NAMALWA (cell line): ENCODE measurements at regions not wholly inside any gene's neighbourhood (a gene's known extent, or its start where the extent isn't known, plus 50 kb on each side); places are given as distances from the start of the nearest gene placed in this dataset.
"Not testable (repeated sequence)": the region's sequence is repeated elsewhere in the genome, so short reads cannot be mapped to it uniquely, and the experiment has no call there.

Experiments
- DNase-seq: peaks from one replicate; pipeline ENCODE4 v3.0.0-alpha.2; 2015; ENCODE audit warnings: low spot score

DNA sequence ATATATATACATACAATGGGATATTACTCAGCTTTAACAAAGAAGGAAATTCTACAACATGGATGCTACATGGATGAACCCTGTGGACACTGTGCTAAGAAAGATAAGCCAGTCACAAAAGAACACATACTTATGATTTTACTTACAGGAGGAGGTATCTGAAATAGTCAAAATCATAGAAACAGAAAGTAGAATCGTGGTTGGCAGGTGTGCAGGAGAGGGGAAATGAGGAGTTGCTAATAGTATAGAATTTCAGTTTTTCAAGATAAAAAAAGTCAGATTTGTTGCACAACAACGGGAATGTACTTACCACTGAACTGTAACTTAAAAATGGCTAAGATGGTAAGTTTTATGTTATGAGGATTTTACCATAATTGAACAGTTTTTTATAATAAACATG, 706.3 kb downstream of the TFAP2A start:
- DNase-seq, result no peak

DNA sequence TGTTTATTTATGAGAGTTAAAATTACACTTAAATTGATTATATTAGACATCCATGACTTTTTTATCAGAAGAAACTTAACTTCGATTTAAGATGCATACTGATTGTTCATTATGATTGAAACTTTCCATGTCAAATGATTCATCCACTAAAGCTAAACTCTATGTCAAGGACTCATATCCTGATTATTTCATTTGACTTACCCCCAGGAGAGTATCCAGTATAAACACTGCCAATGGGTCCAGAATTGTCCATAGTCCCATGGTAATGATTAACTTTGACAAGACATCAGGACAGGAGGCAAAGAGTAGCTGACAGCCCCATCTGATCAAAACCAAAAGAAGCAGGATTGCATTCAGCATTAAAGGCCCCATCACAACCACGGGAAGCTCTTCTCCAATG, 709.9 kb downstream of the TFAP2A start:
- no peak for DNase-seq

DNA sequence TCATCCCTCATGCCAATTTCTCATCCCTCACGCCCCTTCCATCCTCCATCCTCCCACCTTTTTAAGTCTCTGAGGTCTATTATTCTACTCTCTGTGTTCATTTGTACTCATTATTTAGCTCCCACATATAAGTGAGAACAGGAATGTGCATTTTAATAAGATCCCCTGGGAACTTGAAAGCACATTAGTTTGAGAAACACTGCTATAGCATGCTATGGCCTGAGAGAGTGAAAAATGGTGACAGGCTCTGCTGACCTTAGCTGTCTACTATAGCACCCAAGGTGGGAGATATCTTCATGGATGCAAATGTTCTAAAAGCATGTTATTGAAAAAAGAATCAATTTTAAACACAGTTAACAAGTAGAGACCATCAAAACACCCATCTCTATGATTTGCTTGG, 712.0 kb downstream of the TFAP2A start:
- DNase-seq, result no peak

DNA sequence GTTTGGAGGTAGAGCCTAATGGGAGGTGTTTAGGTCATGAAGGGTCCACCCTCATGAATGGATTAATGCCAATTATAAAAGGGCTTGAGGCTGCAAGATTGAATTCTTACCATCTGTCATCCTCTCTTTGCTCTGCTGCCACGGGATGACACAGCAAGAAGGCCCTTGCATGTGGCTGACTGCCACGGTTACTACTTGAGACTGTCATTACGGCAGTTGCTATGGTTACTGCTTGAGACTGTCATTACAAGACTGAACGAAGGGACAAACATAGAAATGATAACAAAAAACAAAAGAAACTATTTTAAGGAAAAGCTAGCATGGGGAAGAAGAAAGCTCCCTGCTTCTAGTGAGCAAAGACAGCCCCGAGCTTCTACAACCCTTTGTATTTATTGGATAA, 715.0 kb downstream of the TFAP2A start:
- DNase-seq, result no peak

DNA sequence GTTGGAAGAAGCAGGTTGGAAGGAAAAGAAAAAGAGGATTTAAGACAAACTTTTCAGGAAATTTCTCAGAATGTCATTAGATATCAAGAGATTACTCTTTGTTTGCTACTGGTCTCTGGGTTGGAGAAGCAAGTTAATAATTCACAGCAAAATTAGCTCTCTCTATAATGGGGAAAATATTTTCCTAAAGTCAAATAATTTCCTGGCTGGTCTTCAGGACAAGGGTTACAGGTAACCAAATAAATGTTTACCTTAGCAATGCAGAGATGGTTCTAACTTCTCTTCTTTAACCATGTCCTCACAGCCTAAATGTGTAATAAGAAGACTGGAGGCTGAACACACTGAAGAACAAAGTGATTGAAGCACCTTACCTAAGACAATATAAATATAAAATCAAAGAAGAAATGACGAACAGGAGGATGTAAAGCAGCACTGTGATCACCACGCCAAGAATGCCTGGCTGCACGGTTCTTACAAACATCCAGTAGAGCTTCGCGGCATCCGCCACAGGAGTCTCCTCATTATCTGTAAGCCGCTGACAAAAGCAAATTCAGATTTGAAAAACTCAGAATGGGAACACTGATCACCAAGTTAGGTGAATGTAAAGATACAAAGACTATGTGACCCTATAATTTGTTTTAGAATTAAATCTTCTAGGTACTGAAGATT, 717.5 kb downstream of the TFAP2A start:
- no peak for DNase-seq

DNA sequence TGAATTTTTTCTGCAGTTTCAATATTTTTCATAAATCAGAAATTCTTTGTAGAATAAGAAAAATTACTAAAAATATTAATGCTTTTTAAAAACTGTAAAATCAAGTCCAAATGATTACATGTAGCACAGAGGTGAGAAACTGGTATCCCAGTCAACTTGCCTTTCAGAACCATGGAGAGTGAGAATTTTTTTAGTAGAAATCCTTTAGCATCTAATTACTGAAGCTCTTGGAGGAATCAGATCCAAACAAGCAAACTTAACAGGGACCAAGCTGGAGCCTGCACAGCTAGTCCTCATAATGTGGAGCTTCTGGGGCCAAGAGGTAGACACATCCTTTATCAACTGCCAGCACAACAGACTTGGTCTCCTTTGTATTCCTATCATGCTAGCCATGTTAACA, 724.5 kb downstream of the TFAP2A start:
- no peak for DNase-seq

DNA sequence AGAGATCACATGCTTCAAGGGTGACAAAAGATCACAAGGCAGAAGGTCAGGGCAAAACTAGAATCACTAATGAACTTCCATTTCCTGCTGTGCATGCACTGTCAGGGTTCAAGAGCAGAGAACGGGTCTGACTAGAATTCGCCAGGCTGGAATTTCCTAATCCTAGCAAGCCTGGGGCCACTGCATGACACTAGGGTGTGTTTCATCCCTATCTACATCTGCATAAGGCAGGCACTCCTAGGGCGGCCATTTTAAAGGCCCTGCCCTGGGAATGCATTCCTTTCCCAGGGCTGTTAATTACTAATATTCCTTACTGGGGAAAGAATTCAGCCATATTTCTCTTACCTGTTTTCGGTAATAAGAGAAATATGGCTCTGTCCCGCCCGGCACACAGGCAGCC, 734.1 kb downstream of the TFAP2A start:
- DNase-seq, result not testable (repeated sequence)

DNA sequence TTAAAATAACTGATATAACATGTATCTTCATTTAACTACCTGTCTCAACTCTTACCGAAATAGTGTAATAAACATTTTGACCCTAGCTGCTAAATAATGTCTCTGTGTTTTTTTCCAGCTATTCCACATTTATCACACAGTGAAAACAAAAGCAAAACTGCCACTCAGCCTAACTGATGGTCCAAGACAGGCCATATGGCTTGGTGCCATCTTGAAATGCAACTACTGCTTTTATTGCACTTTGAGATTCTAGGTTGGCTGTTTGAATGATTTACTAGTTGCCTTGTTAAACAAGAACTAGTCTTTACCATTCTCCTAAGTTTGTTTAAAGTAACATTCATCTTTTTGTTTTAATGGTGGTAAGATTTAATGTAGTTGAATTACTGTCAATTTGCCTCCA, 739.8 kb downstream of the TFAP2A start:
- no peak for DNase-seq

DNA sequence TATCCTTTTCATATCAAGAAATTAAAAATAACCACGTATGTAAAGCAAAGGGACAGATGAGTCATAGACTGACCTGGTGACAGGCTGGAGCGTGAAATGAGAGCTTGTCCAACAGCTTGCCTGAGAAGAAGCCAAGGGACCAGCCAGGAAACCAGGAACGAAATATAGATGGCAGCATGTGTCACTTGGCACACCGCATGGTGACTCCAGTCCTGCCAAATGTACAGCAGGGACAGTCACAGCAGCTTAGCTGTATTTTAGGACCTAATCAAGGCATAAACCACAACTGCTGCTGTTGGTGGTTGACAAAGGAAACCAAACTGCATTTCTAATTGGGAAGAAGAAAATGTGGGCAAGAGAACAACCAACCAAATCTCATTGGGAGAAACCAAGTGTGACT, 755.0 kb downstream of the TFAP2A start:
- no peak for DNase-seq

DNA sequence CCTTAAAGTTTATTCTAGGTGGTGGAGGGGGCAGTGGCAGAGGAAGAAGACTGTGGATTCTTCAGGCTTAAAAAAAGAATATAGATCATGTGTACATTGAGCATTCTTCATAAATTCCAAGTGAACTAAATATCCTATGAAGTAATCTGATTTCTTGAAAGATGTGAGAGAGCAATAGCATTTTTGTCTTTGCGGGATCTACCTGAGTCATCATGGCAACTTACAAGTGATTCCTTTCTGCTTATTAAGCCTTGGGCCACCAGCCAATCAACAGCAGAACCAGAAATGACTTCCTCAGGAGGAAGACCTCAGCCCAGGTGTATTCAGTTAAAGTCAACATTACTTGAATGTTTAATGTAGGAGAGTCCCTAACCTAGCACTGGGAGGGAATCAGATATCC, 756.9 kb downstream of the TFAP2A start:
- no peak for DNase-seq

DNA sequence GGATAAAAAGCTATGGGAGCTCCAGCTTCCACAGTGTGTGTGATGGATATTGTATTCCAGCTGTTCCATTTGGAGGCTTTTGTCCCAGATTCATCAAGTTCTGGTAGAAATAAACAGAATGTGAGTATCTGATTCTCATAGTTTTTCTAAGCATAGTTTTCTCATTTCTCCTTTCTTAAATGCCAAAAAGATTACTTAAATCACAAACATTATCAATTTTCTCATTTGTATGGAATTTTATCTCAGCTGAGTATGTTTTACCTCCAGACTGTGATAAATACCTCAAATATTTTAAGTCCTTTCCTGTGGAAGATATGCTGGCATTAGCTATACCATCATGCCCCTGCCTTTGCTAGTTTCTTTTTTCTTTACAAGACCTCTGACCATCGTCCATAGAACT, 767.3 kb downstream of the TFAP2A start:
- DNase-seq, result no peak

DNA sequence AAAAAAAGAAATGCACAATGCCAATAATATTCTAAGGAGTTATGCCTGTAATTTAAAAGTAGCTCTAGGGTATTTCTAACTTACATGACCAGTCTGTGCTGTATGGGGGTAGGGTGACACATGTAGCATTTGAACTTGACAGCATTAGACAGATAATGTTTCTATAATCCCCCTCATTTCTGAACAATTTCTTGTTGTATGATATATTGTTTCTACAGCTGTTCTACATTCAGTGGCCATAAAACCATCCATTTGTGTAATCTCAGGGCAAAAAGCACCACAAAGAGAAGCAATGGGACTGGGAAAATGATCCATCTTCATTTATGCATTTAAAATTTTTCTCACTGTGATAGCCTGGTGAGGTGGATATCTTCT, 767.8 kb downstream of the TFAP2A start:
- no peak for DNase-seq

DNA sequence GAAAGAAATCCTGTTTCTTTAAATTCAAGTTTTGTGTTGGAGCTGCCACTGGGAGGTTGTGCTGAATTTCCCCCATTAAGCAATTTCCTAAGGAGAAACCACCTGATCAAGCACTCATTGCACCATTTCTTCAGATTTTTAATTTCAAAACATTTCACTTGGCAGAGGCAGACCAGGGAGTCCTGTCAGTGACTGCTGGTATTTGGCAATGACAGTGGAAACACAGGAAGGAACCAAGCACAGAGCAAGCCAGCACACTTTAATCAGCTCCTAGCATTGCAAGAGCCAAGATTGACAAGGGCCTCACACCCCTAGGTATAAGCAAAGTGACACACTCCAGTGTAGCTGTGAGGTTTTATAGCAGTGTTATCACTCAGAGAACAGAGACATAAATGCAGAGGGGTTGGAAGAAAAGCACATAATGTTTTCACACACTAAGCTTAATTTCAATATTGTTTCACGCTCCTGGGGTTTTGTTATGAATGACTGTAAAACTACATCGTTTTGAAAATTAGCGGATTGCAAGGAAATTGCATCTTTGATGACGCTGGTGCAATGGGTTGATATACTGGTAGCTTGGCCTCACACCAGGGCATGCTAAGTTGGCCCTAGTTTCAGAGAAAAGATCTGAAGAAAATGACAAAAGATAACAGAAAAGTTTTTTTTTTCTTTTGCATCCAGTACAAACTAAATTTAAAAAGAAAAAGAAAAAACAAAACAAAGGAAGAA, 768.4 kb downstream of the TFAP2A start:
- DNase-seq, result no peak

DNA sequence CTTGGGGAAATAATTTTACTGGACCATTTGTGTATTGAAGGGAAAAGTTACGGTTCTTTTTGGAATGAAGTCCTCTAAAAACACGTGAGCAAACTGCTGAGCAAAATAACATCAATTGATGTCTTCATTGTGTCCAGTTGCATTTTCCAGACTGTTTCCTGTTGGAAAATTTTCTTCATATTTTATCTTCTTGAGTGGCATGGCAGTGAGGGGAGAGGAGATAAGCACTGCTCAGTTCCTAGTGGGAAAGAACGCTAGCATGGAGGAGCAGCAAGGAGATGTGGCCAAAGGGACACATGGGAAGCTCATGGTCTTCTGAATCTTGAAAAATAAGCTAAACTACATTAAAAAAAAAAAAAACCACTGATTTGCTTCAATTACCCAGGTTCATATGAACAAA, 776.0 kb downstream of the TFAP2A start:
- no peak for DNase-seq

DNA sequence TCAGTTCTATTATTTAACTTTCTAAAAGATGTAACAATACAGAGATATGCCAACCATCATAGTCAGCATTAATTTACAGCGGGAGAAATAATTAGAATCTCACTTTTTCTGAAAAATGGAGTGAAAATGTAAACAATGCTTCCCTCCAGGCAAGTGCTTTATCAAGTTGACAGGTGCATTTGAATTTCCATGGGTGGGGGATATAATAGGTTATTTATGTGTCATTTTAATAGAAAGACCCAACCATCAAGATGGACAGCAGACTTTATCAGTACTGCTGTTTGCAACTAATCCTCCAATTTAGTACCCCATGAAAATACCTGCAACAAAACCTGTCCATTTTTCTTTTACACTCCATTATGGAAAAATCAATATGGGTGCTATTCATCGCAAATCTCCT, 780.1 kb downstream of the TFAP2A start:
- no peak for DNase-seq

DNA sequence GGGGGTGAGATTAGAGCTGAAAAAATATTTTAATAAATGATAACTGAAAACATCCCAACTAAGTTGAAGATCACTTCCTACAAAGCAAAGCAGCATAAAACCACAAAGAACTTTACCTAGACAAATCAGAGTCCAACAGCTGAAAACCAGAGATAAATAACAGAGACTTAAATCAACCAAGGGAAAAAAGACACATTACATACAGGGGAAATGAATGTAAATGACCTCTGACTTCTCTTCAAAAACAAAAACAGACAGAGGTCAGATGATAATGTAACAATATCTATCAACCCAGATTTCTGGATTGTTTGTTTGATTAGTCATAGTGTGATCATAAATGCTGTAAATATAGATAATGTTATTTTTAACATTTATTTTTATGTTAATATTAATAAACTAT, 782.8 kb downstream of the TFAP2A start:
- no peak for DNase-seq

DNA sequence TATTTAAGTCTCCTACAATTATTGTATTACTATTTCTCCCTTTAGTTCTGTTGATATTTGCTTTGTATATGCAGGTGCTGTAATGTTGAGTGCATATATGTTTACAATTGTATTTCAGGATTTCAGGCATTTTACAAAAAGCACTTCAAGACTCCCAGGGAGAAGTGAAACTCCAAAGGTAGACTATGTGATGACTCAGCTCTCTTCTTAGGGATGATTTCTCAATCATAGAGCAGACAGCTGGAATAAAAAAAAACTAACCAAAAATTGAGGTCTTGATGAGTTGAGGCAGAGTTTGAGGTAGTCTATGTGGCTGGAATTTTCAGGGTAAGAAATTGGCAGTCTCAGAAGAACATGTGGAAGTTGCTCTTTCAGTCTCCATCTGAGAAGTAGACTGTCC, 786.1 kb downstream of the TFAP2A start:
- DNase-seq, result no peak

DNA sequence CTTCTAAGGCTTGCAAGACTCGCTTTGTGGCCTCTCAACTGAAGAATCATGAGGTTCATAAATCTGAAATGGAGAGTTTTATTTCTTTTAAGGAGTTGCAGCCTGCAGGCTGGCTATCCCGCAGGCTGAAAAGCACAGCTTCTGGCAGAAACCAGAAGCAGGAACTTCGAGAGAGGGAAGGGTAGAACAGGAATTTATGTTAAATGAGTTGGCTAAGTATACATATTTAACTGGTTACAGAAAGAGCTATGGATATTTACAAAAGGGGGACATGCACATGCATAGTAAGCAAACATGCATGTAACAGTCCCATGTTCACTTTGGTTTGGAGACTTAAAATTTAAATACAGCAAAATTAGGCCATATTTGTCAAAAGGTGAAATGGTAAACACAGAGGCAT, 787.0 kb downstream of the TFAP2A start:
- DNase-seq, result no peak

DNA sequence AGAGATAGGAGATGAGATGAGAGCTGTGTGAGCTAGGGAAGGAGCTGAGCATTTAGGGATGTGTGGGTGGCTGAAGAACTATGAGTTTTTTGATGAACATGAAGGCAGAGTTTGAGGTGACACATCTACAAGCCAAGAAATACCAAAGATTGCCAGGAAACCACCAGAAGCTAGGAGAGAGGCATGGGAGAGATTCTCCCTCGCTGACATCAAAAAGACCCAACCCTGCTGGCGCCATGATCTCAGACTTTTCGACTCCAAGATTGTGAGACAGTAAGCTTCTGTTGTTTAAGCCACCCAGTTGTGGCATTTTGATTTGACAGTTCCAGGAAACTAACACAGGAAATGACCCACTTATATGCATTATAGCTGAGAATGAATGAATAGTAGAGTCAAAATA, 790.9 kb downstream of the TFAP2A start:
- DNase-seq, result no peak

DNA sequence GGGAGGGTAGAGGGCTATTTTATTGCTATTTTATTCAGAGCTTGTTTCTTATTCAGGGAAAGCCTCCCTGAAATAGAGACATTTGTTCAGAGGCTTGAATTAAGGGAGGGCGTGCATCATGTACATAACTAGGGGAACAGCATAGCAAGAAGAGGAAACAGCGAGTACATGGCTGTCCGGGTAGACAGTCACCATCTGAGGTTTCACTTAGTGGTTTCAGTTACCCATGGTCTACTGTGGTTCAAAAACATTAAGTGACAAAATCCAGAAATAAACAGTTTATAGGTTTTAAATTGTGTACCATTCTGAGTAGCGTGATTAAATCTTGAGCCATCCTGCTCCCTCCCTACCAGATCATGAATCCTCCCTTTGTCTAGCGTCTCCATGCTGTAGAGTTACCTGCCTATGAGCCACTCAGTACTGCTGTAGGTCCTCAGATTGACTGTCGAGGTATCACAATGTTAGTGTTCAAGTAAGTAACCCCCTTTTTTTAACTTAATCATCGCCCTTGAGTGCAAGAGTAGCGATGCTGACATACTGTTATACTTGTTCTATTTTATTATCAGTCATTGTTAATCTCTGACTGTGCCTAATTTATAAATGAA, 791.5 kb downstream of the TFAP2A start:
- no peak for DNase-seq

DNA sequence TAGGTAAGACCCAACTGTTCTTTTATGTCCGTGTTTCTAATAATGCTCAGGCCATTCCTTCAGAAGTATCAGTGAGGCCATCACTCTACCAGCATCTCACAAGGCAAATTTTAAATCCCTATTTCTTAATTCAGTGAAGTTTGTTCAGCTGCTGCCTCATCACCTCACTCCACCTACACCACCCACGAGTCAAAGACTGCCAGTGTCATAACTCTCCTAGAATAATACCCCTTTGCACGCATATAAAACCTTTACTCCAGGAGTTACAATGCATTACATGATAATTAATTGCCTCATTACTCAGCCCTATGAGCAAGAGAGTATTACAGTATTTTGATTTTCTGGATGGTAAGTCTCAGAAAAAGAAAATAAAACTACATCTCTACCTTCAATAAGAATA, 793.6 kb downstream of the TFAP2A start:
- no peak for DNase-seq

DNA sequence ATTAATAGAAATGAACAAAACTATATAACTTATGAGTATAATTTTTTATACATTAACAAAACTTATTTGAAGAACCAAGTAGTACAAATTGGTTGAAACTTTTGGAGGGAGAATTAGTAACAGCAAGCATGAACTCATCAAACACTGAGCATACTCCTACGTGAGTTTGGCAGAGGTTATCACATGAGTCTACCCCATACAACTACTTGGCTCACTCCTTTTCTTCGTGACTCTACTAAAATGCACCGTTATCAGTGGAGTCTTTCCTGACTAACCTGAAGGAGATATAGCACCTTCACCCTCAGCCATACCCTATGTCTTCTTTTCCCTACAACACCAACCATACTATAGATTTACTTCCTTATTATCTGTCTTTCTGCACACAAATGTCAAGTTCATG, 794.2 kb downstream of the TFAP2A start:
- no peak for DNase-seq

DNA sequence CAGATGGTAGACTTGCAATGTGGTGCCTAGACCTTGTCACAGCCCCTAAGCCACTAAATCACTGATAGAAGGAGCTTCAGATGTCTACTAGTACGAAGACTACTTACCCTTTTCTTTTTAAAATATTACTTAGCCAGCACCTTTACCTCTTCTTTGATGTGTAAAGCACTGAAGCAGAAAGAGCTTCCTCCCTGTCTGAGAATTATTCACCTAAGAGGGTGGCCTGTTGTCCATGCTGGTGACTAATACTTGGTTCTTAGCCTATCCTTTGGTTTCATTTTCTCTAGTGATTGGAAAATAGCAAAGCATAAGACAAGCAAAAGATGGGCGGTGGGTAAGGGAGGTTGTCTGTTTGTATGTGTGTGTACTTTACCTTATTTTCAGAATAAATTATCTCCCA, 794.6 kb downstream of the TFAP2A start:
- no peak for DNase-seq

DNA sequence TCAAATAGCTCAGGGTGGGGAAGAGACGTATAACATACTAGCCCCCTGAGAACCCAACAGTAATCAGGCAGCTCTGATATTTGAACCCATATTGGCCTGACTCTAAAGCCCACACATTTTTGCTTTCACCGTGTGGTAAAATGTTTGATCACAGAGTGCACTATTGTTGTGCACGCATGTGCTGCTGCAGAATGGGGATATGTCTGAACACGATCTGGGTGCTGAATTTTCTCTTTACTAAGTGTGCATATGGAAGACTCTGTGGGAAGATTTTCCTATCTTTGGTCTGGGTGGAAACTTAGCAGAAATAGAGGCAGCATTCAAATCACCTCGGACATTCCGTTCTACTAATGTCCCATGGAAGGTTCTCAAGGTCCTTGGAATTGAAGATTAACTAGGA, 800.1 kb downstream of the TFAP2A start:
- no peak for DNase-seq
